MM.1S (cell line): ENCODE measurements at regions not wholly inside any gene's neighbourhood (a gene's known extent, or its start where the extent isn't known, plus 50 kb on each side); places are given as distances from the start of the nearest gene placed in this dataset.

ENCODE experiments used
- EZH2 ChIP-seq: fragments of 300-600 bp; sonication (generic); optimal IDR thresholded peaks from 2 replicates; pipeline ENCODE3; 2017; ENCODE audit warnings: low read depth, mild to moderate bottlenecking, antibody characterized with exemption, low read length, mixed read lengths
- EZH2phosphoT487 ChIP-seq: fragments of 300-600 bp; sonication (generic); IDR thresholded peaks from 2 replicates; pipeline ENCODE4 v1.6.1; 2018; ENCODE audit warnings: antibody characterized with exemption, low read length
- TF ChIP-seq, protein P1 (sequence below): fragments of 300-600 bp; sonication (generic); IDR thresholded peaks from 2 replicates; pipeline ENCODE4 v1.5.1; 2016; ENCODE audit warnings: antibody characterized with exemption, low read length, mixed read lengths

DNA sequence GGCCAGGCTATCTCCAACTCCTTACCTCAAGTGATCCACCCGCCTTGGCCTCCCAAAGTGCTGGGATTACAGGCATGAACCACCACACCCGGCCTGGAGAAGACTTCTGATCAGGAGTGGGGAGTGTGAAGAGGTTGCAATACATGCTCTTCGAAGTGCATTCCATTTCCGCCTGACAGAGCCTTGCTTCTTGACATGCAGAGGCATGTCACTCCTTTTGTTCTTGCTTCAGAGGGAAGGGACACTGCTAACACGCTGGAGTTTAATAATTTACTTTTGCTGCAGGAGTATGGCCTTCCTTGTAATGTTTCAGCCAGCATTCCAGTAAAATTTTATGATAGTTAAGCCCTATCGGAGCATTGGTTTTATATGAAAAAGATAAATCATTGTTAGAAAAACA is 74.9 kb downstream of the SLC25A47 start:
- TF ChIP-seq, protein P1, sequence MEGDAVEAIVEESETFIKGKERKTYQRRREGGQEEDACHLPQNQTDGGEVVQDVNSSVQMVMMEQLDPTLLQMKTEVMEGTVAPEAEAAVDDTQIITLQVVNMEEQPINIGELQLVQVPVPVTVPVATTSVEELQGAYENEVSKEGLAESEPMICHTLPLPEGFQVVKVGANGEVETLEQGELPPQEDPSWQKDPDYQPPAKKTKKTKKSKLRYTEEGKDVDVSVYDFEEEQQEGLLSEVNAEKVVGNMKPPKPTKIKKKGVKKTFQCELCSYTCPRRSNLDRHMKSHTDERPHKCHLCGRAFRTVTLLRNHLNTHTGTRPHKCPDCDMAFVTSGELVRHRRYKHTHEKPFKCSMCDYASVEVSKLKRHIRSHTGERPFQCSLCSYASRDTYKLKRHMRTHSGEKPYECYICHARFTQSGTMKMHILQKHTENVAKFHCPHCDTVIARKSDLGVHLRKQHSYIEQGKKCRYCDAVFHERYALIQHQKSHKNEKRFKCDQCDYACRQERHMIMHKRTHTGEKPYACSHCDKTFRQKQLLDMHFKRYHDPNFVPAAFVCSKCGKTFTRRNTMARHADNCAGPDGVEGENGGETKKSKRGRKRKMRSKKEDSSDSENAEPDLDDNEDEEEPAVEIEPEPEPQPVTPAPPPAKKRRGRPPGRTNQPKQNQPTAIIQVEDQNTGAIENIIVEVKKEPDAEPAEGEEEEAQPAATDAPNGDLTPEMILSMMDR = no peak
- no peak for TF ChIP-seq EZH2
- TF ChIP-seq EZH2phosphoT487 = no peak
